IPS-18c (cell line): ENCODE measurements at regions not wholly inside any gene's neighbourhood (a gene's known extent, or its start where the extent isn't known, plus 50 kb on each side); places are given as distances from the start of the nearest gene placed in this dataset.

Experiments
- H3K4me3 ChIP-seq: 2 replicates; pipeline ENCODE4 v1.7.0; 2013; ENCODE audit warnings: low read depth, mild to moderate bottlenecking, low read length, moderate library complexity; ENCODE audit not compliant: insufficient read depth
- H3K9me3 ChIP-seq: one replicate; pipeline ENCODE4 v1.6.1; 2013; ENCODE audit warnings: mild to moderate bottlenecking, low read length, moderate library complexity; ENCODE audit not compliant: control insufficient read depth, insufficient read depth

GRCh38 chr4:28921886-28922285 lies 1798.3 kb upstream of the PCDH7 start:
- no peaks in the 10 kb centered on the region for H3K9me3 ChIP-seq

GRCh38 chr4:28926156-28926555 lies 1794.0 kb upstream of the PCDH7 start:
- Histone ChIP-seq H3K9me3 (no peaks in the 10 kb centered on the region), H3K4me3 (no peak overlapping the region)

More at GRCh38 chr4:28921886-28922285, 1798.3 kb upstream of the PCDH7 start:
- H3K4me3 ChIP-seq, result no peak overlapping the region

- Histone ChIP-seq H3K4me3 (no peak overlapping the region), H3K9me3 (no peaks in the 10 kb centered on the region)
Observed at GRCh38 chr4:28942631-28943030, 1777.5 kb upstream of the PCDH7 start.

- H3K4me3 ChIP-seq, result no peak overlapping the region
- no peaks in the 10 kb centered on the region for H3K9me3 ChIP-seq
Observed at GRCh38 chr4:28947374-28947773, 1772.8 kb upstream of the PCDH7 start.

- Histone ChIP-seq H3K4me3 (no peak overlapping the region), H3K9me3 (no peaks in the 10 kb centered on the region)
Observed at GRCh38 chr4:28948501-28948900, 1771.7 kb upstream of the PCDH7 start.

- no peaks in the 10 kb centered on the region for H3K9me3 ChIP-seq
- no peak overlapping the region for H3K4me3 ChIP-seq
Observed at GRCh38 chr4:28966982-28967381, 1753.2 kb upstream of the PCDH7 start.

GRCh38 chr4:28973587-28974350 lies 1746.4 kb upstream of the PCDH7 start:
- Histone ChIP-seq H3K9me3 (no peaks in the 10 kb centered on the region), H3K4me3 (no peak overlapping the region)

- no peak overlapping the region for H3K4me3 ChIP-seq
Observed at GRCh38 chr4:28976369-28976768, 1743.8 kb upstream of the PCDH7 start.

GRCh38 chr4:29002151-29002550 lies 1718.0 kb upstream of the PCDH7 start:
- no peak overlapping the region for H3K4me3 ChIP-seq
- H3K9me3 ChIP-seq, result no peaks in the 10 kb centered on the region

More at GRCh38 chr4:28976369-28976768, 1743.8 kb upstream of the PCDH7 start:
- H3K9me3 ChIP-seq, result no peaks in the 10 kb centered on the region

GRCh38 chr4:29005838-29006237 lies 1714.3 kb upstream of the PCDH7 start:
- H3K4me3 ChIP-seq, result no peak overlapping the region

GRCh38 chr4:29009908-29010307 lies 1710.3 kb upstream of the PCDH7 start:
- Histone ChIP-seq H3K9me3 (no peaks in the 10 kb centered on the region), H3K4me3 (no peak overlapping the region)

More at GRCh38 chr4:29005838-29006237, 1714.3 kb upstream of the PCDH7 start:
- no peaks in the 10 kb centered on the region for H3K9me3 ChIP-seq

- no peak overlapping the region for H3K4me3 ChIP-seq
- H3K9me3 ChIP-seq, result no peaks in the 10 kb centered on the region
Observed at GRCh38 chr4:29013341-29013740, 1706.8 kb upstream of the PCDH7 start.

GRCh38 chr4:29014555-29014954 lies 1705.6 kb upstream of the PCDH7 start:
- Histone ChIP-seq H3K9me3 (no peaks in the 10 kb centered on the region), H3K4me3 (no peak overlapping the region)

GRCh38 chr4:29033703-29034102 lies 1686.5 kb upstream of the PCDH7 start:
- peaks cover 3% of the 10 kb centered on the region for H3K9me3 ChIP-seq
- no peak overlapping the region for H3K4me3 ChIP-seq

GRCh38 chr4:29037501-29037900 lies 1682.7 kb upstream of the PCDH7 start:
- Histone ChIP-seq H3K4me3 (no peak overlapping the region), H3K9me3 (peaks cover 3% of the 10 kb centered on the region)

- Histone ChIP-seq H3K9me3 (peaks cover 2% of the 10 kb centered on the region), H3K4me3 (no peak overlapping the region)
Observed at GRCh38 chr4:29043411-29043810, 1676.8 kb upstream of the PCDH7 start.

- peaks cover 2% of the 10 kb centered on the region for H3K9me3 ChIP-seq
Observed at GRCh38 chr4:29046186-29046585, 1674.0 kb upstream of the PCDH7 start.

GRCh38 chr4:29046781-29047180 lies 1673.4 kb upstream of the PCDH7 start:
- Histone ChIP-seq H3K9me3 (peaks cover 2% of the 10 kb centered on the region), H3K4me3 (no peak overlapping the region)

More at GRCh38 chr4:29046186-29046585, 1674.0 kb upstream of the PCDH7 start:
- H3K4me3 ChIP-seq, result no peak overlapping the region
